T47D (cell line): ENCODE measurements at regions not wholly inside any gene's neighbourhood (a gene's known extent, or its start where the extent isn't known, plus 50 kb on each side); places are given as distances from the start of the nearest gene placed in this dataset.

Source experiments
- DNase-seq, 2 experiments: peaks; one replicate each; pipeline versions ENCODE4 v3.0.0 to v3.0.0-alpha.2; 2011 to 2012; ENCODE audit warnings: low read depth in 1 of 2, low spot score in 1 of 2
- JUND ChIP-seq: IDR thresholded peaks from 2 replicates; pipeline ENCODE4 v1.6.1; 2012; ENCODE audit warnings: low read depth
- in situ Hi-C: cut with HindIII; loops from 2 replicates; pipeline ENCODE4 v1.10.0; 2016; ENCODE audit warnings: low sequenced_read_pairs, low pct_unique_long_range_greater_than_20kb

DNA sequence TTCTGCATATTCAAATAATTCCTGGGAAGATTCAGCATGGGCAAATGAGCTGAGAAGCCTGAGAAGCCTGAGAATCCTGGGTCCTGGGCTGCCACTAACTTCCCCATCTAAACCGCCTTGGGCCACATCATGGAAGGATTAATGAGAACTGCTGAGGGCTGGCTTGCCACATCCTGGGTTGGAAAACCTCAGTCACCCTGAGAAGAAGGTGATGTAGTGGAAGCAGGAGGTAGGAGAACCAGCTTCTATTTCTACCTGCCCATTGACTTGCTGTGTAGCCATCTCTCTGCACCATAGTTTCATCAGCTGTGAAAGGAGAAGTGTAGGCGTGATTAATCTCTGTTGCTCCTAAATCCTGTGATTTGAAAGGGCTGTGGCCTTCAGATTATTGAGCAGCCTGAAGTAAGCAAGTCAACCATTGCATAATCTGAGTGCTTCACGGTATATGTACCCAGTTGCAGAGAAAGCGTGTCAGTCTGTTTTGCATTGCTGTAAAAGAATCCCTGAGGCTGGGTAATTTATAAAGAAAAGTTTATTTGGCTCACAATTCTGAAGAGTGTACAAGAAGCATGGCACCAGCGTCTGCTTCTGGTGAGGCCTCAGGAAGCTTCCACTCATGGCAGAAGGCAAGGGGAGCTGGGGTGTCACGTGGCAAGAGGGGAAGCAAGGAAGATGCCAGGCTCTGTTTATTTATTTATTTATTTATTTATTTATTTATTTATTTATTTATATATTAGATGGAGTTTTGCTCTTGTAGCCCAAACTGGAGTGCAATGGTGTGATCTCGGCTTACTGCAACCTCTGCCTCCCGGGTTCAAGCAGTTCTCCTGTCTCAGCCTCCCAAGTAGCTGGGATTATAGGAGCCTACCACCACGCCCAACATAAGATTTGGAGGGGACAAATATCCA, 140.9 kb upstream of the ATP6AP2 start:
- DNase-seq: no peak
- in situ Hi-C loops: no loop called here
- no peak for TF ChIP-seq JUND

DNA sequence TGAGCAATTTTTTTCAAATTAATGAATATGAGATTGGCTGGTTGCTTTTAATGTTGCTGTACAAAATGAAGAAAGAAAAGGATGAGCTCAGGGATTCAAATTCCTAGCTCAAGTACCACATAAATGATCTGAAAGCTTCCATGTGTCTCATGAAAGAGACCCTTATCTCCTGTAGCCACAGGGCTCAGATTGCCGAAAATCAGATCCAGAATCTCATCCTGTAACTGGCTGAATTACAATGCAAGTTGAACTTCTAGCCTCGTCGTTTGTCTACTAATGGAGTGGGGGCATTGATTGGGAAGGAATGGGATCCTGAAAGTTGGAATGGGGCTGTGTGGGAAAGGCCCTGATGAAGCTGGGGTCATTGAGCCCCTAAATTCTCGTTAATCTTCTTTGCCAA, 143.4 kb upstream of the ATP6AP2 start:
- no peak for TF ChIP-seq JUND
- no peak for DNase-seq
- in situ Hi-C loops: no loop called here

DNA sequence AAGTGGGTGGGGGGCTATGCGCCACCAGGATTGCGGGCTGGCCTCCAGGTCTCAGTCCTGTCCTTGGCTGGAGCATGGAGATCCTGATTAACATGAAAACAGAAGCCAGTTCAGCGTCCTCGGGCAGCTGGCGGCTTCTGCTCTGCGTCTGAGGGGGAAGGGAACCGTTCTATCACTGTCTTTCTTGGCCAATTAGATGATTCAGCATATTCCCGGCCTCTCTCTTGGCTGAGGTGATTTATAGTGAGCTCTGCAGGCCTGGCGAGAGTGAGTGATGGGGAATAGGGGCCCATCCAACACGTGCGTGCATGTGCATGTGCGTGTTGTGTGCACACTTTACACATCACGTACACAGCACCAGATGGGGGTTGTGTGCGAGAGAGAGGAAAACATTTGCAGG, 145.8 kb upstream of the ATP6AP2 start:
- no peak for TF ChIP-seq JUND
- no peak for DNase-seq

DNA sequence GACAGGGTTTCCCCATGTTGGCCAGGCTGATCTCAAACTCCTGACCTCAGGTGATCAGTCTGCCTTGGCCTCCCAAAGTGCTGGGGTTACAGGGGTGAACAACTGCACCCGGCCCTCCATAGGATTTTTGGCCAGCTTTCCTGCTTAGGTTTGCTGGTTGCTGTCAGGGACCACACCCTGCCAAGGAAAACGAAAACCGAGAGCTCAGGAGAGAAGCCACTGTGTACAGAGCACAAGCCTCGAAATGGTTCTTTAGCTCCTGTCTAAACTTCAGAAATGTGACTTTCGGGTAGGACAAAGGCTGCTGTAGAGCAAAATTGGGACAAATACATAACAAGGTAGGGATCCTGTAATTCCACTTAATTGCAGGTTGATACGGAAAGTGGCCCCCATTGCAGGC, 146.3 kb upstream of the ATP6AP2 start:
- DNase-seq: no peak
- no peak for TF ChIP-seq JUND
- in situ Hi-C loops: no loop called here

More for the DNA sequence above, 145.8 kb upstream of the ATP6AP2 start:
- in situ Hi-C loops: no loop called here

DNA sequence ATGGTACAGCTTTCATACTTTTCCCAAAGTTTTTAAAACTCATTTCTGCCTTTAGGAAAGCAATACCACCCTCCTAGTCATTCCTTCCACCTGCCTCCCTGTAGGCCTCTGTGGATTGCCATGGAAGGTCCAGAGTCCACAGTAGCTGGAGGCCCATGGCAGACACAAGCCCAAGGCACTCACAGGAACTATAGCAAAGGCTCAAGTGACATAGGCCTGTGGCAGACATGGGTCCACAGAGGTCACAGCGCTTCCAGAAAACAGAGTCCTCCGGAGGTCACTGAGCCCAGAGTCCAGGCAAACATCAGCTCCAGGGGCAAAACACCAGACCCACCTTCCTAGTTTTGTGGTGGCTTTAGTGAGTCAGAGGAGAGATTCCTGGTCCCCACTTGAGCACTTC, 147.6 kb upstream of the ATP6AP2 start:
- TF ChIP-seq JUND: no peak
- in situ Hi-C loops: no loop called here
- DNase-seq: no peak

DNA sequence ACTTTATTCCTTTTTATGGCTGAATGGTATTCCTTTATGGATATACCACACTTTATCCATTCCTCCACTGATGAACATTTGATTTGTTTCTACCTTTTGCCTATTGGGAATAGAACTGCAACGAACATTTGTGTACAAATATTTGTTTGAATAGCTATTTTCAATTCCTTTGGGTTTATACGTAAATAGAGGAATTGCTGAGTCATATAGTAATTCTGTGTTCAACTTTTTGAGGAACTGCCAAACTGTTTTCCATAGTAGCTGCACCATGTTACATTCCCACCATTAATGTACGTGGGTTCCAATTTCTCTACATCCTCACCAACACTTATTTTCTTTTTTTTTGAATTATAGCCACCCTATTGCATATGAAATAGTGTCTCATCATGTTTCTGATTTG, 156.5 kb upstream of the ATP6AP2 start:
- in situ Hi-C loops: no loop called here
- no peak for TF ChIP-seq JUND
- no peak for DNase-seq

DNA sequence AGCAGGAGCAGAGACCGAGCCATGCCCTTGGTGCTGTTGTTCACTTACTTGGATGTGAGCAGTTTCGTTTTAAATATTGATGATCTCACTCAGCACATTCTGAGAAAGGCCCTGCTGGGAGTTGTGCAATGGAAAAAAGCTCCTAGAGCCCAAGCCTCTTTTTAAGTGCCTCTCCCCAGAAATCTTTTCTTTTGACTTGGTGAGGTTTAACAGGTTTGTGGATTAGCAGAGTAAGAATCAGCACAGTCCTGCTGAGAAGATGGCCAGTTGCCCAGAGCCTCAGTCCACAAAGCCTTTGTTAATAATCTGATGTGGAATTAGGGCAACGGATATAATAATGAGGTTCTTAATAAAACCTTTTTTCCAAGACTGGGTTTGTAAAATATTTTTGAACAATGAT, 157.5 kb upstream of the ATP6AP2 start:
- DNase-seq: peak in 1 of 2 experiments; percentile 69
- in situ Hi-C loops: no loop called here
- no peak for TF ChIP-seq JUND

DNA sequence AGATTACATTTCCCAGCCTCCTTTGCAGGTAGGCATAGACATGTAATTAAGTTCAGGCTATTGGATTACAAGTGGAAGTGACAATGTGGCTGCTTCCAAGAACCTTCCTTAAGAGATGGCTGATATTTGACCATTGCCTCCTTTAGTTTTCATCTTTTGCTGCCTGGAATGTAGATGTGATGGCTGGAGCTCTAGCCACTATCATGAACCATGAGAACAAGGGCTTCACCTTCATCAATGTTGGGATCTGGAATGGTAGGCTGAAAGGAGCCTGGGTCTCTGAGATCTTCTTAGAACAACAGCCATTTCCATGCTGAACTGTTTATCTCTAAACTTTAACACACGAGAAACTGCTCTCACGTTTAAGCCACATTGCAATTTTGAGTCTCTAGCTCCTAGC, 158.7 kb upstream of the ATP6AP2 start:
- no peak for DNase-seq
- TF ChIP-seq JUND: no peak
- in situ Hi-C loops: no loop called here

DNA sequence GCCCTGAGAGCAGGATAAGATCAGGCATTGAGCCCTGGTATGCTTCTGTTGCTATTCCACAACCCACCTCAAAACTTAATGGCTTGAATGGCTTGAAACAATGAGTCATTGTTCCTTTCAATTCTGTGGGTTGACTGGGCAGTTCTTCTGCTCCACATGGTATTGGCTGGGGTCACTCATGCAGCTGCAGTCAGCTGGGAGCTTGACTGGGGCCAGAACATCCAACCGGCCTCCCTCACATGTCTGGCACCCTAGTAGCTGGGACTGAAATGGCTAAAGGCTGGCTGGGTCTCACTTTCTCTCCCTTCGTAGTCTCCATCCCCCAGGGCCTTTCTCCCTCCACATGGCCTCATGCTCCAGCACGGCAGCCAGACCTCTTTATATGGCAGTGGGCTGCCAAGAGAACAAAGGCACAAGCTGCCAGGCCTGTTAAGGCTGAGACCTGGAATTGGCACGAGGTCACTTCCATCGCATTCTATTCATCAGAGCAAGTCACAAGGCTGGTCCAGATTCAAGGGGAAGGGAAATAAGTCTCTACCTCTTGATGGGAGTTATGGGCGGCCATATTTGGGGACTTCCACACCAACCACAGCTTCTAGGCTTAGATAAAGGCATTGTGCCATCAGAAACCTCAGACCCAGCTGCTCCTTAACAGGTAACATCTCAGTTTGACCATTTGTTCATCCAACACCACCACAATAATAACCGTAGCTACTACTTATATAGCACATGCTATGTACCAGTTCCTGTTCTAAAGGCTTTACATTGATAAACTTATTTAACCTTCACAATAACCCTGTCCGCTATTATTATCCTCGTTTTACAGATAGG, 159.7 kb upstream of the ATP6AP2 start:
- TF ChIP-seq JUND: no peak
- no peak for DNase-seq
- in situ Hi-C loops: no loop called here

DNA sequence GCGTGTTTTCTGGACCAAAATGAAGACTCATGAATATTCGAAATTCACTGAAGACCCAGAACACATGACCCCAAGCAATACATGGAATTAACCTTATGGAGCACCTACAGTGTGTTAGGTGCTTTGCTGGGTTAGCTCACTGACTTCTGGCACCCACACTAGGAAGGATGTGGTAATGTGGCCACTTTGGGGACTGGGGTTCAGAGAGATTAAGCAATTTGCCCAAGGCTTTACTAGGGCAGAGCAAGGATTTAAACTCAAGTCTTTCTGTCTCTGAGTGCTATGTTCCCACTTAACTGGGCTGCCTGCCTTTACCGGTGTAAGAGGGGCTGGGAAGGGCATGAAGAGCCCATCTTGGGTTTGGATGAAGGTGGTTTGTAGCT, 162.0 kb upstream of the ATP6AP2 start:
- DNase-seq: no peak
- no peak for TF ChIP-seq JUND
- in situ Hi-C loops: no loop called here

DNA sequence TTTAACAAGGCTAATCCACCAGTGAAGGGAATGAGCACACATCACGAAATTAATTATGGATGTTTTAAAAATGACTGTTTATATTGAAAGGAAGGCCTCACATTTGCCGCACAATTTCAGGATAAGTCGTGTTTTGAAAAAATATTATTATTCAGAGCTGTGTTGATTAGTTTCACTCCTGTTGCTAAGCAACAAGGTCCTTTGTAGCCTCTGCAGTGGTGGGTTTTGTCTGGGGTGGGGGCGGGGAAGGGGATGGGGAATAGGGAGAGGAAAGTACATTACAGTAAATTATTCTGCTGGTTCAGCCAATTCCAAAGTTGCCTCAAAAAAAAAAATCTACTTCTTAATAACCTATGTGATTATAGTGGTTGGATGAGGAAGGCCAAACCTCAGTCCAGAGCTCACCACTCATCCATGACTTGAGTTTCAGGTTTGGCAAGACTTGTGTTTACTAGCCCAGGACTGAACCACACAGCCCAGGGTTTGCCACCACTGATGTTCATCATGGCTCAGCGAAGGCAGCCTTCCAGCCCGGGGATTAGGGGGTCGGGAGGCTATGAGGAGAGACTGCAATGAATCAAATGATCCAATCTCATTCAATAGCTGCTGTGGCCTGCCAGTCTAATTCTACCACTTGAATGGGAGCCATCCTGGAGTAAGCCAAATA, 162.5 kb upstream of the ATP6AP2 start:
- in situ Hi-C loops: no loop called here
- TF ChIP-seq JUND: no peak
- peak; percentile 36 to 93 for DNase-seq

DNA sequence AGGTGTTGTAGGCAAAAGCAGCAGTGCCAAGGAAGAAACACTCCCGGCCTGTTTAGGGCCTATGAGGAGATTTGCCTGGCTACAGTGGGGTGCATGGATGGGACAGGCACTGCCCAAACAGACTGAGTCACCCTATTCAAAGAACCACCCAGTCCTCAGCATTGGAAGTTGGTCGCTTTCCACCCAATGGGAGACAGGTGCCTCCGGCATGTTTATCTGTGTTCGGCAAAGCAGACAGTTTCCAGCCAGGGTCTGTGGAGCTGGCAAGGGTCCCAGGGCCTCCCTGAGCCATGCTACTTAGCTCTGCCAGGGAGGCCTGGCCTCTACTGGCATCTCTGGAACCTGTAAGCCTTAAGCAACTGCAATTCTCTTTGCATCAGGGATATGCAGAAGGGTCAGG, 165.1 kb upstream of the ATP6AP2 start:
- in situ Hi-C loops: no loop called here
- peak; percentile 47; the same call in 1 of the 2 replicates for TF ChIP-seq JUND
- DNase-seq: peak; percentile 44 to 97
